Ishikawa (cell line): ENCODE measurements at regions not wholly inside any gene's neighbourhood (a gene's known extent, or its start where the extent isn't known, plus 50 kb on each side); places are given as distances from the start of the nearest gene placed in this dataset.

ENCODE experiments used
- CREB1 ChIP-seq: IDR thresholded peaks from 2 replicates; pipeline ENCODE4 v1.6.1; 2012; ENCODE audit warnings: low read depth
- NFIC ChIP-seq: IDR thresholded peaks from 2 replicates; pipeline ENCODE4 v1.6.1; 2012
- RAD21 ChIP-seq: IDR thresholded peaks from 2 replicates; pipeline ENCODE4 v1.6.1; 2012; ENCODE audit warnings: low read depth
- YY1 ChIP-seq: IDR thresholded peaks from 2 replicates; pipeline ENCODE4 v1.6.1; 2012; ENCODE audit warnings: low read depth

DNA sequence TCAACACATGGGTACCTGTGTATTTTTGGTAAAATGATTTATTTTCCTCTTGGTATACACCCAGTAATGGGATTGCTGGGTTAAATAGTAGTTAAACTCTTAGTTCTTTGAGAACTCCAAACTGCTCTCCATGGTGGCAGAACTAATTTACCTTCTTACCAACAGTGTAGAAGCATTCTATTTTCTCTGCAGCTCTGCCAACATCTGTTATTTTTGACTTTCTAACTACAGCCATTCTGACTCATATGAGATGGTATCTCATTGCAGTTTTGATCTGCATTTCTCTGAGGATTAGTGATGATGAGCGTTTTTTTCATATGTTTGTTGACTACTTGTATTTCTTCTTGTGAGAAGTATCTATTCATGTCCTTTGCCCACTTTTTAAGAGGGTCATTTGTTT is 180.6 kb downstream of the FSIP2 start:
- TF ChIP-seq RAD21 (no peak), NFIC (no peak), CREB1 (no peak), YY1 (no peak)
